GM12892 (cell line): ENCODE measurements at regions not wholly inside any gene's neighbourhood (a gene's known extent, or its start where the extent isn't known, plus 50 kb on each side); places are given as distances from the start of the nearest gene placed in this dataset.

ENCODE experiments used
- POLR2A ChIP-seq: IDR thresholded peaks from 2 replicates; pipeline ENCODE4 v1.6.1; 2011; ENCODE audit warnings: low read depth, low read length, control low read depth
- POLR2AphosphoS5 ChIP-seq: IDR thresholded peaks from 2 replicates; pipeline ENCODE4 v1.6.1; 2011; ENCODE audit warnings: low read depth, low read length, control low read depth

DNA sequence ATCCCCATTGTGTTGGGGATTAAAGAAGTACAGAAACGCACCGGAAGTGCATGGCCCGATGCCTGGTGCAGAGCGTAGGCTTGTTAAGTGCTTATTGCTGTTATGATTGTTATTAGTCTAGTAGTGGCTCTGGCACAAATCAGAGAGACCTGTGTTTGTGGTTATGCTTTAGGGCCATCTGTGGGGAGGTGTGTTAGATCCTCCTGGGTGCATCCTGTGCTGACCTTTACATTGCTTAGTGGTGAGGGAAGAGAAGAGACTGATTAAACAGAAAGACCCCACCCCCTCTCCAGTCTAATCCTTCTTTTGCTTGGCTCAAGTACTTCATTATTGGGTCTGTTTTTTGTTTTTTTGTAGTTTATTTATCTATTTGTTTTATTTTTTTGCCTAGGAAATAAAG lies 112.7 kb upstream of the SPRY4 start:
- TF ChIP-seq POLR2A (no peak), POLR2AphosphoS5 (no peak)
